Pancreas (tissue), 10 donors: ENCODE measurements at regions not wholly inside any gene's neighbourhood (a gene's known extent, or its start where the extent isn't known, plus 50 kb on each side); places are given as distances from the start of the nearest gene placed in this dataset.

Source experiments
- ATAC-seq, 4 donors: fragments of 200-7000 bp; cut with Tn5 transposase; one replicate each; pipeline versions ENCODE4 v1.8.0 to v1.9.1; 2020; ENCODE audit warnings: mild to moderate bottlenecking in 4 of 4, moderate library complexity in 4 of 4
- DNase-seq, 6 donors: peaks; one replicate each; pipeline ENCODE4 v3.0.0-alpha.2; 2020
- FAIRE-seq: peaks from 2 replicates; lab custom pipeline; 2012; peaks lifted over from hg19 to GRCh38; lab: Jason Lieb, UNC
- H3K27ac ChIP-seq, 4 donors: fragments of 200-600 bp; sonication (generic); 1 replicate in 3 of 4; 2 replicates in 1 of 4; pipeline versions ENCODE4 v1.5.0 to v1.8.0; 2020
- H3K27me3 ChIP-seq, 4 donors: fragments of 200-600 bp; one replicate each; pipeline ENCODE4 v1.8.0; 2021
- H3K36me3 ChIP-seq, 3 donors: fragments of 200-600 bp; sonication (generic) in 1 of 3; one replicate each; pipeline versions ENCODE4 v1.5.0 to v1.8.0; 2020 to 2021
- H3K4me1 ChIP-seq, 3 donors: fragments of 200-600 bp; one replicate each; pipeline ENCODE4 v1.8.0; 2021
- H3K4me3 ChIP-seq, 4 donors: fragments of 200-600 bp; sonication (generic) in 2 of 4; one replicate each; pipeline versions ENCODE4 v1.5.0 to v1.8.0; 2020 to 2021
- H3K9me3 ChIP-seq, 4 donors: fragments of 200-600 bp; one replicate each; pipeline ENCODE4 v1.8.0; 2021
- CTCF ChIP-seq, 4 donors: fragments of 200-600 bp; sonication (generic) in 3 of 4; IDR thresholded peaks; one replicate each; pipeline versions ENCODE4 v1.5.0 to v1.8.0; 2021; ENCODE audit warnings: antibody characterized with exemption in 4 of 4
- WGBS, 2 donors: extraction: QIAGEN DNeasy Blood & Tissue Kit; methylation state at CpG; one replicate each; pipeline ENCODE4 v1.1.7; 2013; 5-methylcytosine and 5-hydroxymethylcytosine counted together
- intact Hi-C, 3 donors: fragments of 100-400 bp; cut with DNase I; formaldehyde crosslinking; loops; one replicate each; pipeline versions ENCODE4 v1.11.1 to v1.14.2; 2022
- donor health status: healthy with polysubstance abuse.
- donor health status: DM: no; HTN: no; CAD: no; lungs with moderate emphysema.
- donor health status: DM: no; HTN: no; CAD: no.
- donor health status: control.
- donor health status: control.
- donor health status: Bipolar disorder and iron deficiency.
- donor health status: DM: yes; HTN: yes; CAD: no.
- donor health status: DM: no; HTN: no; CAD: no.
- donor health status: DM: no; HTN: no; CAD: no.
- donor health status: DM: yes; HTN: yes; CAD: no.

- H3K27ac ChIP-seq: no peak overlapping the region
- H3K9me3 ChIP-seq: no peaks in the 10 kb centered on the region
- H3K27me3 ChIP-seq: no peaks in the 10 kb centered on the region
- FAIRE-seq: no peak
- 38 to 63% methylated on average over 1 of the region's 1 CpG for WGBS, 2 donors
- intact Hi-C loops: no loop called here
- no peak for DNase-seq
- TF ChIP-seq CTCF (IDR thresholded peaks at IDR 0.05): no peak
- no peaks in the 10 kb centered on the region for H3K4me1 ChIP-seq
- no peaks in the 10 kb centered on the region for H3K36me3 ChIP-seq
- no peak for ATAC-seq
- H3K4me3 ChIP-seq: no peak overlapping the region
Measured at GRCh38 chr9:30196941-30197340, 2187.5 kb upstream of the ACO1 start.

GRCh38 chr9:30197453-30197852 lies 2187.0 kb upstream of the ACO1 start:
- Histone ChIP-seq H3K4me1 (no peaks in the 10 kb centered on the region), H3K27me3 (no peaks in the 10 kb centered on the region), H3K36me3 (no peaks in the 10 kb centered on the region), H3K9me3 (no peaks in the 10 kb centered on the region), H3K4me3 (no peak overlapping the region), H3K27ac (no peak overlapping the region)
- intact Hi-C loops: no loop called here
- ATAC-seq (no peak), FAIRE-seq (no peak), DNase-seq (no peak)
- no peak for TF ChIP-seq CTCF (IDR thresholded peaks at IDR 0.05)

GRCh38 chr9:30197954-30198353 lies 2186.5 kb upstream of the ACO1 start:
- 67 to 70% methylated on average over 4 of the region's 4 CpGs for WGBS, 2 donors
- no peak overlapping the region for H3K4me3 ChIP-seq
- no peaks in the 10 kb centered on the region for H3K9me3 ChIP-seq
- TF ChIP-seq CTCF (IDR thresholded peaks at IDR 0.05): no peak
- peak in 1 of 6 donors; percentile 17 for DNase-seq
- no peaks in the 10 kb centered on the region for H3K4me1 ChIP-seq
- no peaks in the 10 kb centered on the region for H3K27me3 ChIP-seq
- H3K36me3 ChIP-seq: no peaks in the 10 kb centered on the region
- ATAC-seq: no peak
- intact Hi-C loops: no loop called here
- no peak overlapping the region for H3K27ac ChIP-seq
- FAIRE-seq: no peak

GRCh38 chr9:30198463-30199309 lies 2185.8 kb upstream of the ACO1 start:
- peak in 1 of 6 donors; percentile 27 for DNase-seq
- Histone ChIP-seq H3K9me3 (no peaks in the 10 kb centered on the region), H3K4me1 (no peaks in the 10 kb centered on the region), H3K27me3 (no peaks in the 10 kb centered on the region), H3K27ac (no peak overlapping the region), H3K4me3 (no peak overlapping the region), H3K36me3 (no peaks in the 10 kb centered on the region)
- ATAC-seq: no peak
- WGBS, 2 donors: 72 to 81% methylated on average over 24 of the region's 24 CpGs
- no peak for TF ChIP-seq CTCF (IDR thresholded peaks at IDR 0.05)
- intact Hi-C loops: no loop called here
- no peak for FAIRE-seq

- H3K27me3 ChIP-seq: peaks cover 0 to 4% (median 0%) of the 10 kb centered on the region in 4 donors
- H3K4me1 ChIP-seq: peaks cover 0 to 2% (median 0%) of the 10 kb centered on the region in 3 donors
- WGBS, 2 donors: 76 to 93% methylated on average over 3 of the region's 3 CpGs
- H3K36me3 ChIP-seq: no peaks in the 10 kb centered on the region
- no peak overlapping the region for H3K4me3 ChIP-seq
- DNase-seq: peak in 1 of 6 donors; percentile 33
- no peak overlapping the region for H3K27ac ChIP-seq
- no peak for TF ChIP-seq CTCF (IDR thresholded peaks at IDR 0.05)
- no peak for FAIRE-seq
- ATAC-seq: no peak
- intact Hi-C loops: no loop called here
- H3K9me3 ChIP-seq: no peaks in the 10 kb centered on the region
Measured at GRCh38 chr9:30201024-30201423, 2183.4 kb upstream of the ACO1 start.
